Right ventricle myocardium inferior (tissue), 1 donor: ENCODE measurements at regions not wholly inside any gene's neighbourhood (a gene's known extent, or its start where the extent isn't known, plus 50 kb on each side); places are given as distances from the start of the nearest gene placed in this dataset.
A peak's percentile ranks its signal among the peaks of the same experiment; 100 is the strongest.
"Not testable (repeated sequence)": the region's sequence is repeated elsewhere in the genome, so short reads cannot be mapped to it uniquely, and the experiment has no call there.

Experiments used
- ATAC-seq: fragments of 200-7000 bp; cut with Tn5 transposase; one replicate; pipeline ENCODE4 v1.9.1; 2020; ENCODE audit warnings: mild to moderate bottlenecking, moderate library complexity
- DNase-seq: peaks from one replicate; pipeline ENCODE4 v3.0.0; 2021; ENCODE audit errors: missing footprints
- intact Hi-C: fragments of 100-400 bp; cut with DNase I; formaldehyde crosslinking; loops from one replicate; pipeline ENCODE4 v1.11.0; 2022
- donor health status: DM: no; HTN: yes; CAD: no; lungs with severe emphysema.

DNA sequence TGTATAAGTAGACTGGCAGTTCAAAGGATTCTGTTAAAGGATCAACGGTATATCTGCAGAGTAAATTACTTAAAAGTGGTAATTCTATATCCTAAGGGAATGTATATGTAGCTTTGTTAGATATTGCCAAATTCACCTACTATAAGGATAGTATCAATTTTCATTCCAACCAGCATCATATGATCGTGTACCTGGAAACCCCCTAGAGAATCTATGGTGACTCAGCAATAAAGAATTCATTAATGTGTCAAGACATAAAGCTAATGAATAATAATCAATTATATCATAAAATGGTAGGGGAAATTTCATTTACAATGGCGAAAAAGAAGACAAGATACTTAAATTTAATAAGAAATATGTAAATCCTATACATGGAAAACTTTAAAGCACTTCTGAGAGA, 234.1 kb upstream of the ACTBL2 start:
- DNase-seq: no peak
- no peak for ATAC-seq
- intact Hi-C loops: no loop called here

DNA sequence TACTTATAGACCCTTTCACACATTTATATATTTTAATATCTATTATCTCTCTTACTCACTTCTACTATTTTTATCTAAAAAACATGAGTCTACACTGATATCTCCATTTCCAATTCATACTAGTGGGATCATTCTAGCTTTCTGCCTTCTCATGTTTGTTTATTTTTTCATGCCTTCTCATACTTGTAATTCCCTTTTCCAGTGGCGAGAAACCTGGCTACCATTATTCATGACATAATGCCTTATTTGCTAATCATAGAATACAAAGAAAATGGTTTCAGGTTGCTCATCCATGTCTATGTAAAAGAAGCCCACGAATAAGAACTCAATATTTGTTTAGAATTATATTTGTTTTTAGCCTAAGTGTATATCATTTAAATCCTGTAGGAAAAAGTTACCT, 232.7 kb upstream of the ACTBL2 start:
- no peak for DNase-seq
- no peak for ATAC-seq
- intact Hi-C loops: no loop called here

DNA sequence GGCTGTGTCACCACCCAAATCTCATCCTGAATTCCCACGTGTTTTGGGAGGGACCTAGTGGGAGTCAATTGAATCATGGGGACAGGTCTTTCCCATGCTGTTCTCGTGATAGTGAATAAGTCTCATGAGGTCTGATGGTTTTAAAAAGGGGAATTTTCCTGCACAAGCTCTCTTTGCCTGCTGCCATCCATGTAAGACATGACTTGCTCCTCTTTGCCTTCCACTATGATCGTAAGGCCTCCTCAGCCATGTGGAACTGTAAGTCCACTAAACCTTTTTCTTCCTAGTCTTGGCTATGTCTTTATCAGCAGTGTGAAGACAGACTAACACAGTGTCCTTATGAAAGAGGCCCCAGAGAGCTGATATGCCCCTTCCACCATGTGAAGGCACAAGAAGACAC, 230.9 kb upstream of the ACTBL2 start:
- intact Hi-C loops, ATAC-seq, DNase-seq: not testable (repeated sequence)

DNA sequence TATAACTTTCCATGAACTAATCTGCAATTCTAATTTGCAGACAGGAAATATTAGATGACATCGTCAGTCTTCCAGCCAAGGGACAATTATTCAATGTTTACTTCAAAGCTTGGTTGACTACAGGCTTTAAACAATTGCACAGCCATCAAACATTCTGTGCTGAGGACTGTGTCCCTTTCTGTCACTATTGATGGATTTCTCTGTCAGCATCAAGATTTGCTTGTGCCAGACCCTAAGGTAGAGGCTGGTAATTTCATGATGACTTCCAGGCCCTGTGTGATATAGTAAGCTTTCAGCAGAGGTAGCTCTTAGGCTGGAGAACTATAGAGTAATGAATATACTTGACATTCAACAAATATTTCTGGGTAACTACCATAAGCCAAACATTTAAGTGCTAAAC, 229.3 kb upstream of the ACTBL2 start:
- intact Hi-C loops: no loop called here
- DNase-seq (no peak), ATAC-seq (no peak)

DNA sequence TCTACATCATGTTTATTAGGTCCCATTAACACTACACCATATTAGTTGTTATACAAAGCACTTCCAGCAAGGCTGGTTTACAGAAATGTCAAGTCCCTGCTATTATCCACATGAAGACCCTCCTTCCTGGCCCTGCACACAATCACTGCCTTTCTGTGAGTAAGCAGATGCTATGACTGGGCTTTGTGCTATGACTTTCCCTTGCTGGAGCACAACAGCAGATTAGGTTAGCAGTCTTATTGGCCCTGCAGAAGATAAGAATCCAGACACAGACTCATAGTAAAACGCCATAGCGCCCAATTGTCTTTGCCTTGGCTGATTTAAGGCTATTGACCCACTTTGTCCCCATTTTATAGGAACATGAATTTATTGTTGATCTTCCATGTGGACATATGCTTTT, 228.9 kb upstream of the ACTBL2 start:
- intact Hi-C loops: no loop called here
- ATAC-seq (no peak), DNase-seq (no peak)

DNA sequence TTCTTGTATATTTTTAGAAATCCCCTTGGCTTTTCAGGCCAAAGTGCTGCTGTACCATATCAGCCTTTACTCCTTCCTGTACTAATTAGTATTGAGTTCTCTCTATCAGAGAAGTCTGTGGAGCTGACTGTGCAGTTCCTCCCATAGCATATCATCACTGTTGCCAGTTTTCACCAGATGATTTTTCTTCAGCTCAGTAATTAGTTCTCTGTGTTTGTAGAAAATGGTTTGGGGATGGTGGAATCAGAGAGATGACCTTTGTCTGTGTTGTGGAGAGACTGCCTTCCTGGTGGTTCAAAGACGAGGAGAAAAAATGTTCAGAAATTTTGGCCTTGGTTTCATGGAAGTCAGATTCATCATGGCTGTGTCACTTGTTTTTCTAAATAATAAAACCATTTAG, 227.5 kb upstream of the ACTBL2 start:
- intact Hi-C loops: no loop called here
- ATAC-seq: no peak
- no peak for DNase-seq

DNA sequence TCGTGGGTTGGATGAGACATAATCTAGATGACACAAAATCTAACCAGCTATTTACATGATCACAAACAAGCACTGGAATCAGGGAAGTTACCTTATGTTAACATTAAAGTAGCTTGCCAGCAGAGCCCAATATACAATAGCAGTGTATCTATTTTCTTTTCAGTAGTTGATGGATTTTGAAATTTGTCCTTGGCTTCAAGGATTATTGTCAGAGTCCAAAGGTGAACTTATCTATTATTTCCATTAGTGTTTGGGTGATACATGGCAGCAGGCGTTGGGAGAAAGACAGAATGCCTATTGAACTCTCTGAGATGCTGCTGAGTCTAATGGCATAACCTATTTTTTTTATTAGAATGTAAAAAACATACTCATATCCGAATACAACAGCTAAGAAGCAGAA, 223.2 kb upstream of the ACTBL2 start:
- ATAC-seq: no peak
- intact Hi-C loops: no loop called here
- DNase-seq: no peak

DNA sequence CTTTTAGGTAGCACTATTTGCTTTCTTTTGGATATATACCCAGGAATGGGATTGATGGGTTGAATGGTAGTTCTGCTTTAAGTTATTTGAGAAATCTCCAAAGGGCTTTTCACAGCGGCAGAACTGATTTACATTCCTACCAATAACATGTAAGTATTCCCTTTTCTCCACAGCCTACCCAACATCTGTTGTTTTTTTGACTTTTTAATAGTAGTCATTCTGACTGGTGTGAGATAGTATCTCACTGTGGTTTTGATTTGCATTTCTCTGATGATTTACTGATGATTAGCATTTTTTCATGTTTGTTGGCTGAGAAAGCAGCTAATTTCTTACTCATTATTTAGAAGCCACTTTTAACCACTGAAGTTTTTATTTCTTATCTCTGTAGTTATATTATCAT, 221.1 kb upstream of the ACTBL2 start:
- intact Hi-C loops: loop anchor here (5.0 kb wide), 1 partner anchor 74 kb away; no protein-coding TSS in a partner anchor
- no peak for DNase-seq
- no peak for ATAC-seq

DNA sequence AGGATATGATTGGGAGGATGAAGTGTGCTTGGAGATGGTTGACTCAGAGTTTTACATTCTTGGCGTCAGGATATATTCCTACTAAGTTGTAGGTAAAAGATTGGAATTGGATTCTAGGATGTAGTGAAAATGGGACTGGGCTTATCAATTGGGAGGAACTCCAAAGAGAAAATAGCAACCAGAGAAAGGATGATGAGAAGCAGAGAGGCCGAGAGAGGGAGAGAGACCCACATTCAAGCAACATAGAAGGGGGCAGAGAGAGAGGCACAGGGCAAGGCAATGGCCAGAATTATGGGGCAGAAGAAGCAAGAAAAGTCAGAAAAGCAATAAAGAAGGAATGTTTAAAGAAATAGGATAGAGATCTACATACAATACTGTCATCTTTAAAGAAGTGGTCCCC, 217.9 kb upstream of the ACTBL2 start:
- ATAC-seq: peak; percentile 73
- DNase-seq: no peak
- intact Hi-C loops: loop anchor here (1.0 to 5.0 kb wide), 2 partner anchors 37 to 77 kb away; no protein-coding TSS in a partner anchor

DNA sequence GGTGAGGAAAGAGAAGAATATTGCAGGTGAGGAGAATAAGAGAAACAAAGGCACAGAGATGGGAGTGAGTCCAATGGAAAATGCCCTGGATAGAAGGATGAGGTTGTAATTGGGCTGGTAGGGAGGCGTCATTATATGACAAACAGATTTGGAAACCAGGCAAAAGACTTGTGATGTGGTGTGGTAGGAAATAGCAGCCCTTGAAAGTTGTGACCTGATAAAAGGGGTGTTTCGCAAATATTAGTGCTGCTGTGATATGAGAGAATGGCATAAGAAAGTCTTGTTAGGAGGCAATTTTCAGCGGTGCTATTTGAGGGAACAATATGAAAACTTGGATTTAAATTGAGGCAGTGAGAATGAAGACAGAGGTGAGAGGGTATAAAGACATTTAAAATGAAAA, 217.5 kb upstream of the ACTBL2 start:
- DNase-seq (no peak), ATAC-seq (peak; percentile 80)

DNA sequence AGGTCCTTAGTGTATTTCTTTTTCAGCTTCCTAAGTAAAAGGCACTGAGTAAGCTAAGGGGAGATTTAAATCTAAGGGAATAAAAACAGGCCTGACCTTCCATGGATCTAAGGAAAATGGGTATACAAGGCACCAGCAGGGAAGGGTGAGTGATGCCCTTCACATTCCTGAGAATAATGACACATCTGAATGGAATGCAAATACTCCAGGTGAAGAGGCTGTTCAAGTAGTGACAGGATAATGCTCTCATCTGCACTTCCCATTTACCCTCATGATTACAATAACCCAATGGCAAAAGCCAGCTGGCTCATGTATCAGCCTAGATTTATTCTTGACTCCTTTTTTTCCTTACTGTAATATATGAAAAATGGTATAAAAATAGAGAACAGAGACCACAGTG, 216.2 kb upstream of the ACTBL2 start:
- no peak for DNase-seq
- intact Hi-C loops: loop anchor here (10.0 kb wide), 1 partner anchor 194 kb away; no protein-coding TSS in a partner anchor
- ATAC-seq: no peak

More for the DNA sequence above, 217.5 kb upstream of the ACTBL2 start:
- intact Hi-C loops: loop anchor here (1.0 to 5.0 kb wide), 2 partner anchors 37 to 77 kb away; no protein-coding TSS in a partner anchor

DNA sequence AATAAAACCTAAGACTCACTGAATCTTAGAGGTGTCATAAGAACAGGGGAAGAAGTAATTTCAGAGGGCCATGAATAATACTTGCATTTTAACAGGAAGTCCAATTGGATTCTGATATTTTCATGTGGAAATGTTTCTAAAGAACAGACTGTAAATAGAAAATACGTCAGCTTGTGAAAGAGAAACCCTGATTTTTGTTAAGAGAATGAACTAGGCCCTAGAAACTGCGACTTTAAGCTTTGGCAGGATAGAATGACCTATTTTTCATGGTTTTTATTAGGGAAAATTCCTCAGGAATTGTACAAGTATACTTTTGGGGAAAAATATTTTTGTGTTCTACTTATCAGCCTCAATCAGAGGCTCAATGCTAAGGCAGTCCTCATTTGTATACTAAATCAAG, 215.5 kb upstream of the ACTBL2 start:
- intact Hi-C loops: loop anchor here (10.0 kb wide), 1 partner anchor 193 kb away; no protein-coding TSS in a partner anchor
- ATAC-seq (no peak), DNase-seq (no peak)

DNA sequence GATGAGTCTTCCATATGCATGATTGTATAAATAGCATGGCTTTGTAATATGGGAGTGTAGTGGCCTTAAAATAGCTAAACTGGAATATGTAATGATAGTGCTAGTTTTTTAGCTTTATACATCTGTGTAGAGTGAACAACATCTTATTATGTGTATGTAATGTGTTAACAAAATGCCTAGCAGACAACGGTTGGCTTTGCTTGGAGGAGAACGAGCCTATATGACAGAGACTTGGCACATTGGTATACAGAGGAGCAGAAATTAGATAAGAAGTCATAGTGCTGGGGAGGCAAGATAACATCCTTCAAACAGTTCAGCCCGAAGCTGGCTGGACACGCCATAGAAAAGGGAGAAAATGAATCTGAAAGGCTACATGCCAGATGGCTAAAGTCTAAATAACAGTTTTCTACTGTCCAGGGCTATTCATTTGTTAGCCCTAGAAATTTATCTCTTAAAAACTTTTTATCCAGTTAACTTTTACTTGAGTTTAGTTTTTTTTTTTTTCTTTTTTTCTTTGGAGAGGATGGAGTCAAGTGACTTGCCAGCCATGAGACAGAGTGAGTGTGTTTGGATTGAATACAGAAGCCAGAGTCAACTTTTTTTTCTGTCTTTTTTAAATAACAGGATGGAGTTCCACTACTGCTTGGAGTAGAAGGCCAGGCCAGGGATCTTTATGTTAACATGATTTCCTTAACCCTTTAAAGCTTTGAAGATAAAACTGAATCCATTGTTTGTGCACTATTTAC, 214.4 kb upstream of the ACTBL2 start:
- ATAC-seq: peak; percentile 66
- intact Hi-C loops: loop anchor here (10.0 kb wide), 1 partner anchor 192 kb away; no protein-coding TSS in a partner anchor
- DNase-seq: no peak

DNA sequence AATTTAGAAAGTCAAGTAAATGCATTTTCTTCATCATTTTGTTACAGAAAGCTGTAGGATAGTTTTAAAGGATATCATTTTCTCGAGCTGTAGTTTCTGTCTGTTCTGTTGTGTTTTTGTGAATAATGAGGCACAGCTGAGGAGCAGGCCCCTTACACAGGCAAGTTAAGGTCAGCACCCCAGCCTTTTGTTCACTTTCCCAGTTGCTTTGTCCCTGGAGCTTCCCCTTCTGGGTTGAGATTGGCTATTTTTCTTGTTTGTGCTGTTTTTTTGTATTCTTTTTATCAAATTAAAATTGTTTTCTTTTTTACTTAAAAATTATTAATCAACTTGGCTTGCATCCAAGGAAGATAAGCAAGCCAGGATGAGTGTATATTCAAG, 213.8 kb upstream of the ACTBL2 start:
- DNase-seq (no peak), ATAC-seq (no peak)
- intact Hi-C loops: loop anchor here (10.0 kb wide), 1 partner anchor 192 kb away; no protein-coding TSS in a partner anchor

DNA sequence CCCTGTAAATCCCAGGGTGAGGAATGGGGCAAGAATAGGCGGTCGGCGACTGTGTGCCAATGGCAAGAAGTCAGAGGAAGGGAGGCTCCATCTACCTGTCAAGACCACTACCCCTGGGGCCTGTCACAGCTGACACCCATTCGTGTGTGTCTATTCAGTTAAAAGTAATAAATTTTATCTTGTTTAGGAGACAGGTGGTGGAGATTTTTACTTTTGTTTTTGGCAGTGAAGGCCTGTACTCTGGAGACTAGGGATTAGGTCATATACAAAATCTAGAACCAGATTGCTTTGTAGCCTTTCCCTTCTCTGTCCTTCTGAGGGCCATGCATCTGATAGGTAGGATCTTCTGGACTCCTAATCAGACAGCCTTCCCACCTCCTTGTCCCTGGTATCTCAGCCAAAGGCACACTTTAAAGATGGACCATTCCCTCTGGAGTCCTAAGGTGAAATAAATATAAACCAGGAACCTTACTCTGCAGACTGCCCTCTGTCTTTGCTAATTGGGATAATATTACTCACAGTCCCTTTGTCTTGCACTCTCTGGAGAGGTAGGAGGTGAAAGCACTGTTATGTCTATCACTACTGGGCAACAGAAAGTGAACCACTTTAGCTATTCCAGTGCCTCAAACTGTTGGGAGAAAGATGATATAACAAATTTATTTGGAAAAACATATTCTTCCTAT, 213.2 kb upstream of the ACTBL2 start:
- intact Hi-C loops: loop anchor here (10.0 kb wide), 1 partner anchor 191 kb away; no protein-coding TSS in a partner anchor
- DNase-seq: no peak

DNA sequence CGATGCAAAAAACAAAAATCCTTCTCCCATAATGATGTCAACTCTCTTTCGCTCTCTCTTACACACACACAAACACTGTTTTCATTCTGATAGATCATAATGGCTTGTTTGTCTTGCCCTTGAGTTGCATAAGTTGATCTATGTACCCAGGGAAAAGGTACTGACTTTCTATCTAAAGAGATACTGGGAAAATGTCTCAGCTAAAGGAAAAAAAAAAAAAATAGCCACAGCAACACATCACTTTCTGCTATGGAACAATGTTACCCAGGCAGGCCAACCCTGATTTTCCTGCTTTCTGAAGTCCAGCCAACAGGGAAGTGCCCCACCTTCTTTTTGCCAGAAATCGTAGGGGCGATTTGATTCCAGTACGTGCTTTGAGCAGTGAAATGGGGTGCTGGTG, 212.6 kb upstream of the ACTBL2 start:
- ATAC-seq: no peak
- intact Hi-C loops: loop anchor here (10.0 kb wide), 1 partner anchor 190 kb away; no protein-coding TSS in a partner anchor
- DNase-seq: no peak

More for the DNA sequence above, 213.2 kb upstream of the ACTBL2 start:
- no peak for ATAC-seq

DNA sequence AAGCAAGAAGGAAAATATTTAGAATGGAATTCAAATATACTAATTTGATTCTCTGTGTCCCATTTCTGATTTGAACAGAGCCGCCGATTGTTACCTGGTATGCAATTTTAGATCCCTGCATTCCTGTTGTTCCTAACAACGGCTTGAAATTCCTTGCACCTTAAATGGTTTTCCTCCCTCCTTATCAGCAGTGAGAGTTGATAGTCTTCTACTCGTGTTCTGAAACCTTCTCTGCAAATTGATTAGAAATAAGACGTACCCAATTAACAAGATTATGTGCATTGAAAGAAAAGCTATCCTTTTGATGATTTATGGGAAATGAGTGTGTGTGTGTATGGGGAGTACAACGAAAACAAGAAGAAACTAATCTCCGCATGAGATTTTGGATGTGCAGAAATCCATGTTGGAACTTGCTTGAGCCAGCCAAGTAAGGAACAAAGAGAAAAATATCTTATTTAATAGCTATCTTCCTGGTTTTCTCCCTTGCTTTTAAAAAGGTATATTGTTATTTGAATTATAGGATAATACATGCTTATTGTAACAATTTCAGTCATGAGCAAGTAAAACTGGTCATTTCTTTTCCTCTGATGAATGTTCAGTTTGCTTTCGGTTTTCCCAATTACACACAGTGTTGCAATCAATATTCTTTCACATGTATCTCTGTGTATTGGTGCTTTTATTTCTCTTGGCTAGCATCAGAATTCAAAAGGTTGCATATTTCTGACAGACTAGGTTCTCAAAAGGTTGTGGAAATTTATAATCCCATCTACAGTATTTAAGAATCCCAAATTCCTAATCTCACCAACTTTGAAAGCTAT, 211.1 kb upstream of the ACTBL2 start:
- DNase-seq (no peak), ATAC-seq (no peak)
- intact Hi-C loops: loop anchor here (10.0 kb wide), 1 partner anchor 189 kb away; no protein-coding TSS in a partner anchor

DNA sequence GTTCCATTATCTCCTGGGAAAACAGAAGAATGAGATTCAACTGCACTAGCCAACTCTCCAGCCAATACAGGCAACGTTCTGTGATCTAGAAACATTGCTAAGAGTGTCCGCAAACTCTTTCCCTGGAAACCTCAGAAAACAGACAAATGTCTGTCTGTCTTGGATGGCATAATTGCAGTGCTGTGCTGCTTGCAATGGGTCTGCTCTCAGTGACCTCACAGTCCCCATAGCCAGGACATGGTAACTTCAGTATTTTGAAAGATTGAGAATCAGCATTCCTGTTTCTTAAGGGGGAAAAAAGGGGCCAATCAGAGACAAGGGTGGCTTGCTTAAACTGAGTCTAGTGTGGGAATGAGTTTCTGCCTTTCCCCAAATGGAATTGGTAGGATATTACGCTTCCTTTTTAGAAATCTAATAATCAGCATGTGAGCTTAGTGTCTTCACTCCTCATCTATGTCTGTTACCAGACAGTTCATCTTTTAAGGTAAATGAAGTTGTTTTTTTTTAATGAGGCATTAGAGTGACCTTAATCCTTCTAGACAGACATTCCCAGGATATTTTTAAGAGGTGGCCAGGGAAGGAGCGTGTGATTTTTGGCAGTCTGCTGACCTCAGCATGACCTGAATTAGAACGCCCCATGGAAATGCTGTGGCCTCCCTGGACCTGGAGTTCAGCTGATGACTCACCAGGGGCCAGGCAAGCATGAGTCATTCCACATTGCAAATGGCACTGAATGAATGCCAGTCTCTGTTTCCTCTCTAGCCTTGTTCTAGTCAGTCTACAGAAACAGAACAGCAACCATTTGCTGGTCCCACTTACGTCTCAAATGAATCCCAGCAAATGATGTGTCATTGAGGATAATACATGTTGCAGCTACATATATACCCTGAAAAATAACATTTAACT, 210.2 kb upstream of the ACTBL2 start:
- intact Hi-C loops: loop anchor here (10.0 kb wide), 1 partner anchor 188 kb away; no protein-coding TSS in a partner anchor
- DNase-seq (peak; percentile 78), ATAC-seq (peak; percentile 81)
